ENCODE measurements at regions not wholly inside any gene's neighbourhood (a gene's known extent, or its start where the extent isn't known, plus 50 kb on each side); places are given as distances from the start of the nearest gene placed in this dataset.

DNA sequence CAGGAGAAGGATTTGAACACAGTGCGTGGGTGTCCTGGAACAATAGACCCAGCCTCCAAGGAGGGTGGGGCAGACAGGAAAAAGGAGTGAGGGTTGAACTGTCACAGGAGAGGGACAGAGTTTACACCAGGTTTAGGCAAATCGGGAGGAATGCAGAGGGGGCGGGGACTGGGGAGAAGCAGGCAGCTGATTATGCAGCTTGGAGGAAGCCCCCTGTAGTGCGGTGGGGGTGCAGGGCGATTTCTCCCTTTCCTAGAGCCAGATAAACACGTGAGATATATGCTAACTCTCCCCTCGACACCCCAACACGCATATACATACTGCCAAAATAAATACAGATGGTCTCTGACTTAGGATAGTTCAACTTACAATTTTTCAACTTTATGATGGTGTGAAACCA lies 108.6 kb upstream of the PRR20G start:
- intact Hi-C loops (cut with DNase I) = no loop called here
- H3K4me1 ChIP-seq = no peaks in the 10 kb centered on the region
- no peak overlapping the region for H3K4me3 ChIP-seq
- no peaks in the 10 kb centered on the region for H3K9me3 ChIP-seq
- TF ChIP-seq EP300 (IDR thresholded peaks at IDR 0.05) = no peak
- no peak for TF ChIP-seq CTCF (IDR thresholded peaks at IDR 0.05)
- TF ChIP-seq POLR2A (IDR thresholded peaks at IDR 0.05) = no peak
- H3K27me3 ChIP-seq = peaks cover 0 to 8% (median 0%) of the 10 kb centered on the region in 3 donors
- no peaks in the 10 kb centered on the region for H3K36me3 ChIP-seq
- no peak overlapping the region for H3K27ac ChIP-seq
- DNase-seq = no peak
- WGBS, 2 donors = 18 to 22% methylated on average over 8 of the region's 8 CpGs

GRCh38 chr3:127395663-127396355 lies 108.0 kb upstream of the PRR20G start:
- DNase-seq = no peak
- Histone ChIP-seq H3K36me3 (no peaks in the 10 kb centered on the region), H3K4me1 (no peaks in the 10 kb centered on the region), H3K27me3 (peaks cover 0 to 8% (median 0%) of the 10 kb centered on the region in 3 donors), H3K4me3 (no peak overlapping the region), H3K9me3 (no peaks in the 10 kb centered on the region), H3K27ac (no peak overlapping the region)
- WGBS, 2 donors = 71 to 73% methylated on average over 9 of the region's 9 CpGs
- TF ChIP-seq CTCF (IDR thresholded peaks at IDR 0.05) = no peak
- no peak for TF ChIP-seq POLR2AphosphoS5 (IDR thresholded peaks at IDR 0.05)
- TF ChIP-seq EP300 (IDR thresholded peaks at IDR 0.05) = no peak
- intact Hi-C loops (cut with DNase I) = no loop called here

- intact Hi-C loops (cut with DNase I) = no loop called here
- Histone ChIP-seq H3K27me3 (peaks cover 0 to 8% (median 0%) of the 10 kb centered on the region in 3 donors), H3K9me3 (no peaks in the 10 kb centered on the region), H3K27ac (no peak overlapping the region), H3K36me3 (no peaks in the 10 kb centered on the region), H3K4me3 (no peak overlapping the region), H3K4me1 (no peaks in the 10 kb centered on the region)
- 65 to 71% methylated on average over 15 of the region's 15 CpGs for WGBS, 2 donors
- no peak for TF ChIP-seq EP300 (IDR thresholded peaks at IDR 0.05)
- no peak for TF ChIP-seq POLR2AphosphoS5 (IDR thresholded peaks at IDR 0.05)
- no peak for TF ChIP-seq CTCF (IDR thresholded peaks at IDR 0.05)
- TF ChIP-seq POLR2A (IDR thresholded peaks at IDR 0.05) = no peak
- no peak for DNase-seq
These were observed 107.3 kb upstream of the PRR20G start for GRCh38 chr3:127394984-127395662.

DNA sequence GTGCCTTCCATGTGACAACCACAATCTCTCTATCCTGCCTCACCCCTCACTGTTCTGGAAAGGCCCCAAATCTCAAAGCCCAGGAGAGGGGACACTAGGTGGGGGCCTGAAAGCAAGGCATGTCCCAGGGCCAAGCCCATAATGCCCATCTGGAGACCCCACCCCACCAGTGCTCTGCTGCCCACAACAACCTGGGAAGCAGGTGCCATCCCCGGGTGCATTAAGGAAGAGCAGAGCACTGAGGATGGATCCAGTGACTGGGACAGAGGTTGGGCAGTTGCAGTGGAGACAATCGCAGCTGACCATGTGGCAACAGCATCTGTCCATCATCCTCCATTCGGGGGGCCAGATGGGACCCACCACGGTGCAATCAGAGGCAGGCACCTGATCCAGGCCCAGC lies 106.2 kb upstream of the PRR20G start:
- intact Hi-C loops (cut with DNase I) = no loop called here
- Histone ChIP-seq H3K4me3 (no peak overlapping the region), H3K27me3 (peaks cover 0 to 13% (median 0%) of the 10 kb centered on the region in 3 donors), H3K9me3 (no peaks in the 10 kb centered on the region), H3K36me3 (no peaks in the 10 kb centered on the region), H3K4me1 (no peaks in the 10 kb centered on the region), H3K27ac (no peak overlapping the region)
- WGBS, 2 donors = 52 to 60% methylated on average over 4 of the region's 4 CpGs
- no peak for TF ChIP-seq POLR2A (IDR thresholded peaks at IDR 0.05)
- TF ChIP-seq EP300 (IDR thresholded peaks at IDR 0.05) = no peak
- TF ChIP-seq POLR2AphosphoS5 (IDR thresholded peaks at IDR 0.05) = no peak
- no peak for TF ChIP-seq CTCF (IDR thresholded peaks at IDR 0.05)
- no peak for DNase-seq

Data from sigmoid colon (tissue), 6 donors.